GM18873 (cell line): ENCODE measurements at regions not wholly inside any gene's neighbourhood (a gene's known extent, or its start where the extent isn't known, plus 50 kb on each side); places are given as distances from the start of the nearest gene placed in this dataset.
"Not testable (repeated sequence)": the region's sequence is repeated elsewhere in the genome, so short reads cannot be mapped to it uniquely, and the experiment has no call there.

Experiments used
- ATAC-seq: cut with Tn5 transposase; IDR thresholded peaks from one replicate; pipeline ENCODE4 v1.9.1; 2021; ENCODE audit warnings: mild to moderate bottlenecking, moderate library complexity, moderate number of reproducible peaks; ENCODE audit not compliant: unreplicated experiment, low FRiP score

GRCh38 chr9:90137801-90138200 lies 504.8 kb downstream of the DIRAS2 start:
- no peak for ATAC-seq

DNA sequence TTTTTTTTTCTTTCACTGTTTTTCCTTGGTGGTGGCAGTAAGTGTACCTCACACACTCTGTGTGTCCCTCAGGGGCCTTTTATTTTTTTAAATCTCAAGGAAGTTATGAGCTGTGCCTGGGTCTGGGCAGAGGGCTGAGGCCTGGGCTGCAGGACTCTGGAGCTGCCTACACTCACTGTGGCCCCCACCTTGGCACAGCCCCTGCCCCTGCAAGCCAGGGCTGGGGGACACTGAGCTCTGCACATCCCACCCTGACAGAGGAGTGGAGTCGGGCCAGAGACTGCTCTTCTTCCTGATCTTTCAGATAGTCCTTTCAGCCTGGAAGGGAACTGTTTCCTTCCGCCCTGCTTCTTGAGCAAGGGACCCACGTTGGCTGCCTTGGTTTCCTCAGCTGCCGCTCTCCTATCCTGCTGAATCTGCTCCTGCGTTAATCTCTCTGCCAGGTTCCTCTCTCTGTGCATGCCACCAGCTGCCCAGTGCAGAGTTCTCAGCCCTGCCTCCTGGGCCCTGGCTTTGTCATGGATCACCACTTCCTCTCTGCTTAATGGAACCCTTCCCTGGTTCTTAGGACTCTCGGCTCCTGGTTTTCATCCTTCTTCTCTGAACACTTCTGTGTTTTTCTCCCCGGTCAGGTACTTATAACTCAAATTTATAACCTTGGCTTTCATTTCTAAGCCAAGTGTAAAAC lies 502.3 kb downstream of the DIRAS2 start:
- no peak for ATAC-seq

- no peak for ATAC-seq
Measured at GRCh38 chr9:90141723-90142122, 500.9 kb downstream of the DIRAS2 start.

GRCh38 chr9:90142580-90142979 lies 500.0 kb downstream of the DIRAS2 start:
- no peak for ATAC-seq

DNA sequence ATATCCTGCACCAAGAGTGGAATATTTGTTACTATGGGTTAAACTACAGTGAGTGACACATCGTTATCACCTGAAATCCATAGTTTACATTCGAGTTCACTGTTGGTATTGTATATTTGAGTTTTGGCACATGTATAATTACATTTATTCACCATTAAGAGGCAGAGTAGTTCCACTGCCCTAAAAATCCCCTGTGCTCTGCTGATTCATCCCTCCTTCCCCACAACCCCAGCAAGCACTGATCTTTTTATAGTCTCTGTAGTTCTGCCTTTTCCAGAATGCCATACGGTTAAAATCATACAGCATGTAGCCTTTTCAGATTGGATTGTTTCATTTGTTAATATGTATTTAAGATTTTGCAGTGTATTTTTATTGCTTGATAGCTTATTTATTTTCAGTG lies 495.2 kb downstream of the DIRAS2 start:
- no peak for ATAC-seq

DNA sequence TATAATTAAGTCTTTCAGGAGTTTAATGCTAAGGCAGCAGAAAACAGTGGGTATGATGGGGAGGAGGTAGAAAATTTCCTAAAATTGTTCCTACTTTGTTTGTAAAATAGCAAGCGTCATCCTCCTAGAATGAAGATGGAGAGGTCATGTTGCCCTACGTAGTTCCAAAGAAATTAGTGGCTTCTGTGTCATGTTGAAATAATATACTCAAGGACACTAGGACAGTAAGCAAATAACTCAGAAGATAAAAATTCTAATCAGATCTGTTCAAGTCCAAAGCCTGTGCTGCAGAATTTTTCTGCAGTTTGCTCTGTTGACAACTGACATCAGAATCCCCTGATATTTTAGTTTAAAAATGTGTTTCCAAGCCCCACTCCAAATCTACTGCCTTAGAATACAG lies 486.3 kb downstream of the DIRAS2 start:
- no peak for ATAC-seq

- ATAC-seq = no peak
Measured at GRCh38 chr9:90162326-90162725, 480.3 kb downstream of the DIRAS2 start.

GRCh38 chr9:90162819-90163218 lies 479.8 kb downstream of the DIRAS2 start:
- ATAC-seq = no peak

DNA sequence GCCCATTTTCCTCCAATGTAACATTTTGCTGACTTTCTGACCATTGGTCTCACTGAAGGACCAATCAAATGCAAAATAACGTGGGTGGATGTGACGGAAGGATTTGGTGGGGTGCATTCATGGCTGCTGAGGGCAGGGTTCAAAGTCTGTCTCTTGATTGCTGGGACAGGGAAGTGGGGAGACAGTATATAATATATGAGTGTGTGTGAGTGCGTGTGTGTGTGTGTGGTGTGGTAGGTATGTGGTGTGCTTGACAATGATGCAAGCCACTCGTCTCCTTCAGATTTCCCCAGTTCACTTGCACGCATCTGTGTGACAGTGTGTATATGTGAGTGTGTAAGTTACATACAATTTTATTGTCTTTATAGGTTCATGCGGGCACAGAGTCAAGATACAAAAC lies 477.3 kb downstream of the DIRAS2 start:
- ATAC-seq = no peak

DNA sequence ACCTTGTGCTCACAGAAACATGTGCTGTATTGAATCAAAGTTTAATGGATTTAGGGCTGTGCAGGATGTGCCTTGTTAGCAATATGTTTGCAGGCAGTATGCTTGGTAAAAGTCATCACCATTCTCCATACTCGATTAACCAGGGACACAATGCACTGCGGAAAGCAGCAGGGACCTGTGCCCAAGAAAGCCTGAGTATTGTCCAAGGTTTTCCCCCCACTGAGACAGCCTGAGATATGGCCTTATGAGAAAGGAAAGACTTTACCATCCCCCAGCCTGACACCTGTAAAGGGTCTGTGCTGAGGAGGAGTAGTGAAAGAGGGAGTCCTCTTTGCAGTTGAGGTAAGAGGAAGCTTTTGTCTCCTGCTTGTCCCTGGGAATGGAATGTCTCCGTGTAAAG lies 476.2 kb downstream of the DIRAS2 start:
- ATAC-seq = not testable (repeated sequence)

- no peak for ATAC-seq
Measured at GRCh38 chr9:90167914-90168313, 474.7 kb downstream of the DIRAS2 start.

GRCh38 chr9:90169490-90169889 lies 473.1 kb downstream of the DIRAS2 start:
- ATAC-seq = no peak

GRCh38 chr9:90173935-90174334 lies 468.7 kb downstream of the DIRAS2 start:
- ATAC-seq = not testable (repeated sequence)

DNA sequence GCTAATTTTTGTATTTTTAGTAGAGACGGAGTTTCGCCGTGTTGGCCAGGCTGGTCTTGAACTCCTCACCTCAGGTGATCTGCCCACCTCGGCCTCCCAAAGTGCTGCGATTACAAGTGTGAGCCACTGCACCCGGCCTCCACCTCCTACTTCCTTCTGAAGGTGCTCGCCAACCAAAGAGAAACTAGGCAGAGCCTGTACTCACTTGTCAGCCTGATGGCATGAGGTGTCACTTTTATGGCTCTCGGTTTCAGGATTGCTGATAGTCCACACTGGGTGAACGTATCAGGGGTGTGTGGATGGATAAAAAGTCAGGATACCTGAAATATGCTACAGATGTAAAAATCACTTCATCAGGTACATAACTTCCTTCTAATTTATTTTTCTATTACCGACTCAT lies 468.3 kb downstream of the DIRAS2 start:
- not testable (repeated sequence) for ATAC-seq

GRCh38 chr9:90175257-90175656 lies 467.4 kb downstream of the DIRAS2 start:
- ATAC-seq = no peak

DNA sequence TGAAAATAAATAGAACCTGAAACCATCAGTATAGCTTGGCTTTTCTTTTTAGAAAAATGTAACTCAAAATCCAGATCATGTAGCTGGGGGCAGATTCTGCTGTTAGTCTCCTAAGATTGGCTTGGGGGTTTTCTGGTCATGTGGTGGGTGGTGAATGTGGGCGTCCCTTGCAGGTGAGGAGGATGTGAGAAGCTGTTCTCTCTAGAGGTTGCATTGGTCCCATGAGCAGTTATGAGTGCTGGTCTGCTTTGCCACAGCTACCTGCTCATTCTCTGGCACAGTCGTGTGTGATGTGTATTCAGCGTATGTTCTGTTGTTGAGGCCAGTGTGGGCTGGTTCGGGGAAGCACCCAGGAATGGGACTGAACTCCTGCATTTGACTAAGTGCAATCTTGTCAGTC lies 466.8 kb downstream of the DIRAS2 start:
- no peak for ATAC-seq

DNA sequence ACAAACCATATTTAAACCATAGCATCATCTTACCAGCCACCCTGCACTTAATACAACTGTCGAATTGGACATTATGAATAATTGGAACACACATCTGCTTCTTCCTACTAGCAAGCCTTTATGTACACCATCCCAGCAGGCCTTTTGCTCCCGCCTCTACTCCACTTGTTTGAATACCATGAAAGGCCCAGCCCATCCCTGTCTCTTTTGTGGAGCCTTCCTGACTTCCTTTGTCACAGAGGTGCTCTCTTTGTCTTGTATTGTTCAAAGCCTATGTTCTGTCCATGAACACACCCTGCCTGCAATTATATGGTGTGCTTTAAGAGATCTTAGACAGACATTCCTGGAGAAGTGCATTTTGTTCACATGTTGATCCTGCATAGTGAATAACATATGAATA lies 465.7 kb downstream of the DIRAS2 start:
- ATAC-seq = no peak

DNA sequence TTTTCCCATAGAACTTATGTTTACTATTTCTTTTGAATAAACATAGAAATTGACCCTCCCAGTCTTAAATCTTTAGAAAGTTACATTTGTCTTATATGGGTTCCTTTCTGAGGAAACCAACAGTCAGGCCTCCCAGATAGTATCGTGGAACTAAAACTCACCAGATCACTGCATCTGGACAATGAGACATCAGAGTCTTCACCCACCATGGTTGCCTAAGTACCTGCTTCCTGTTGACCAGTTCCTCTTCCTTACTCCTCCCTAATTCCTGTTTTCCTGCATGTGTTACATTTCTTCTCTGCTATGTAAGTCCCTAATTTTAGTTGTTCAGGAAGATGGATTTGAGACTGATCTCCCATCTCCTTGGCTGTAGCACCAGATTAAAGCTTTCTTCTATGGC lies 462.2 kb downstream of the DIRAS2 start:
- no peak for ATAC-seq

DNA sequence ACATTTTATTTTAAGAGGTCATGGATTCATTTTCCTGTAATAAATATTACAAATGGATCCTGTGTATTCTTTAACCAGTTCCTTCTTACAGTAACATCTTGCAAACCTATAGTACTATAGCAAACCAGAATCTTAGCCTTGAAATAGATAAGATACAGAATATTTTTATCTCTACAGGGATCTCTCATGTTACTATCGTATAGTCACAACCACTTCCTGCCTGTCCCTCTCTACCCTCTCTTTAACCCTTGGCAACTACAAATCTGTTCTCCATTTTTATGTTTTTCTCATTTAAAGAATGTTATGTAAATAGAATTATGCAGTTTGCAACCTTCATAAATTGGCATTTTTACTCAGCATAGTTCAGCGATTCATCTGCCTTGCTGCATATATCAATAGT lies 454.0 kb downstream of the DIRAS2 start:
- ATAC-seq = no peak

DNA sequence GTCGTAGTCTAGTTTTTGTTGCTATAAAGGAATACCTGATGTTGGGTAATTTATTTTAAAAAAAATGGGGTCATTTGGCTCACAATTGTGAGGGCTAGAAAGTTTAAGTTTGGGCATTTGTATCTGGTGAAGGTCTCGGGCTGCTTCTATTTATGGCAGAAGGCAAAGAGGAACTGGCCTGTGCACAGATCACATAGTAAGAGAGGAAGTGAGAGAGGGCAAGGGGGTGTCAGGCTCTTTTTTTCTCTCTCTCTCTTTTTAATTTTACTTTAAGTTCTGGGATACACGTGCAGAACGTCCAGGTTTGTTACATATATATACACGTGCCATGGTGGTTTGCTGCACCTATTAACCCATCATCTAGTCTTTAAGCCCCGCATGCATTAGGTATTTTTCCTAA lies 453.3 kb downstream of the DIRAS2 start:
- no peak for ATAC-seq

DNA sequence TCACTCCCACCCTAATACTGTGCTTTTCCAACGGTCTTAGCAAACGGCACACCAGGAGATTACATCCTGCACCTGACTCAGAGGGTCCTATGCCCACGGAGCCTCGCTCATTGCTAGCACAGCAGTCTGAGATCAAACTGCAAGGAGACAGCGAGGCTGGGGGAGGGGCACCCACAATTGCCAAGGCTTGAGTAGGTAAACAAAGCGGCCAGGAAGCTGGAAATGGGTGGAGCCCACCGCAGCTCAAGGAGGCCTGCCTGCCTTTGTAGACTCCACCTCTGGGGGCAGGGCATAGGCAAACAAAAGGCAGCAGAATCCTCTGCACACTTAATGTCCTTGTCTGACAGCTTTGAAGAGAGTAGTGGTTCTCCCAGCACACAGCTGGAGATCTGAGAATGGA lies 450.2 kb downstream of the DIRAS2 start:
- ATAC-seq = not testable (repeated sequence)

GRCh38 chr9:90198956-90199355 lies 443.7 kb downstream of the DIRAS2 start:
- no peak for ATAC-seq

GRCh38 chr9:90201766-90202165 lies 440.9 kb downstream of the DIRAS2 start:
- no peak for ATAC-seq
